22Rv1 (cell line): ENCODE measurements at regions not wholly inside any gene's neighbourhood (a gene's known extent, or its start where the extent isn't known, plus 50 kb on each side); places are given as distances from the start of the nearest gene placed in this dataset.

ENCODE experiments used
- CTCF ChIP-seq: fragments of 450-650 bp; IDR thresholded peaks from 2 replicates; pipeline ENCODE4 v1.5.1; 2017; ENCODE audit warnings: mild to moderate bottlenecking
- ZFX ChIP-seq: fragments of 450-650 bp; IDR thresholded peaks from 2 replicates; pipeline ENCODE4 v1.6.1; 2017; ENCODE audit warnings: antibody characterized with exemption, borderline replicate concordance

- TF ChIP-seq CTCF (no peak), ZFX (no peak)
These were observed 168.9 kb downstream of the MIAT start for GRCh38 chr22:26825960-26826935.
